NCI-H69 (cell line): ENCODE measurements at regions not wholly inside any gene's neighbourhood (a gene's known extent, or its start where the extent isn't known, plus 50 kb on each side); places are given as distances from the start of the nearest gene placed in this dataset.

Source experiments
- DNase-seq: peaks from one replicate; lab custom pipeline; 2025; lab: John Stamatoyannopoulos, UW

DNA sequence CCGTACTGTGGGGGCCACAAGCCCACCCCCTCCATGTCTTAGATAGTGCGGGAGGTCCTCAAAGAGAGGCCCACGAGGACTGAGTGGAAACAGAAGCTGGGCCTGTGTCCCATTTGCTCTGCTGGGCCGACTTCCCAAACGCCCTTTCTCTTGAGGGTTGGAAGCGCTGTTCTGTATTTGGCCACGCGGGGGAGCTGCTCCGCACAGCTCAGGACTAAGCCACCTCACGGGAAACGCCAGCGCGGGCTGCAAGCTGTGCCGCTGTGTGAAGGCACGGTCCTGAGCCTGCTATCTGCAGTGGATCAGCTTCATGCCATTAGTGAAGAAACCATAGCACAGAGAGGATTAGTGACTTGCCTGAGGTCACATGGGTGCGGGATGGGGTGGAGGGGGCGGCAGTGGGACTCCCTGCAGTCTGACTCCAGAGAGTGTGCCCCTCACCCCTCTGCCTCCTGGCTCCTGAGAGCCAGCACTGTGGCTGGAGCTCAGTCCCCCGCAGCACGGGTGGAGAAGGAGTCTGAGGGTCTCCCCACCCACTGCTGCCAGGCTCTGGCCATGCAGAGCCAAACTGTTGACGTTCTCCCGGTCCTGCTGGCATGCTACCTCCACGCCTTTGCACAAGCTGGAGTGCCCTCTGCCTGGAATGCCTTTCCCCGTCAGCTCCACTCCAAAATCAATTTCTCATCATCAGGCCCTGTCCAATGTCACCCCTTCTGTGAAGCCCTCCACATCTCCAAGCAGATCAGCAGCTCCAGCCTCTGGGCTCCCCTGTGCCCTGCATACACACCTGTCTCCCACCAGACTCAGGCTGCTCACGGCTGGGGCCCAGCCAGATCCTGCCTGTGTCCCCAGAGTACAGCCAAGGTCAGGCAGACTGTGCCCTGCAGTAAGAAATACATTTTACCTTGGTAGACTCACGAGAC lies 51.5 kb upstream of the LRRC32 start:
- peak; percentile 88 for DNase-seq

DNA sequence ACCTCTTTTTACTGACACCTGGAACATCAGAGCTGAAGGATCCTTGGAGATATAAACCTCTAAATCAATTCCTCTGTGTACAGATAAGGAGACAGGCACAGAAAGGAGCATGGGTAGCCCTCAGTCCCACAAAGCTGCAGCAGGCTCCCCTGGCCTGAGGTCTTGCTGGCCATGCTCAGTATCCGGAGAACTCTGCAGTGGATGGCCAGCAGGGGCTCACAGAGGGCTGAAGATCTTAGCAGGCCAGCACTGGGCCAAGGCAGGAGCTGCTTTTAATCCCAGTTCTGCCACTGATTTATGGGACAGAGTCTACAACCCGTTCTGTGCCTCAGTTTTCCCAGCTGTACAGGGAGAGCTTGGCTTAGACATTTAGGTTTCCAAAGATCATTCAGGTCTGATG lies 52.6 kb upstream of the LRRC32 start:
- no peak for DNase-seq

- DNase-seq: no peak
These were observed 53.0 kb upstream of the LRRC32 start for GRCh38 chr11:76723548-76723947.

- no peak for DNase-seq
These were observed 53.7 kb upstream of the LRRC32 start for GRCh38 chr11:76724171-76724768.

- DNase-seq: no peak
These were observed 54.9 kb upstream of the TSKU start for GRCh38 chr11:76728227-76728626.

DNA sequence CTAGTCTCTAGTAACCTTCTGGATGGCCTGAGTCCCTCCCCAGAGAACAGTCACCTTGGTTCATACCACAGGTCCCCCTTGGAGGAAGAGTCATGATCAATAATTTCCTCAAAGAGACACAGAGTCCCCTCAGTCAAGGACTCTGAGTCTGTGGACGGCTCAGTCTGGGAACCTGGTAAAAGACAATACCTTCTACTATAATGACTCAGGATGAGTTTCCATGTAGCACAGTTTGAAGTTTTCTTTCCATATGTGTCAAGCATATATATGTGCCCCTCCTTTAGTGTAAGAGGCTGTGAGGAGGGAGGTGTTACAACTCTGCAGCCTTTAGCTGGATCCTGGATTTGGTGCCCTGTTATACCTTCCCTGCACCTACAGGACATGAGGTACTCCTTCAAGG lies 54.4 kb upstream of the TSKU start:
- no peak for DNase-seq

DNA sequence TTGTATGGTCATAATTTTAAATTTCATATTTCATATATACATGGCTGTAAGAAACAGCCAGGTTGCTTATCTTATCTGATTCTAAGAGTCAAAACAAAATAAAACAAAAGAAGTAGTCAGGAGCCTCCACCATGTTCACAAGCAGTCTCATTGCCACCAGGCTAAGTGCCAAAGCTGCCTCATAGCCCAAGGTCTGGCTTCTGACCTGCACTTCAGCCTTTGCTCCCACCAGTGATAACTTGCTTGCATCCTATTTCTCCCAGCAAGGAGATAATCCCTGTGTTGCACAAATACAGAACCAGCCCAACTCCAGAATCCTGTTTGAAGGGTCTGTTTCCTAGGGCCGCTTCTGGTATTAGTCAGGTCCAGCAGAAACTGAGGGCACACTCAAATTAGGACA lies 53.9 kb upstream of the TSKU start:
- no peak for DNase-seq

GRCh38 chr11:76730887-76731565 lies 52.1 kb upstream of the TSKU start:
- no peak for DNase-seq

DNA sequence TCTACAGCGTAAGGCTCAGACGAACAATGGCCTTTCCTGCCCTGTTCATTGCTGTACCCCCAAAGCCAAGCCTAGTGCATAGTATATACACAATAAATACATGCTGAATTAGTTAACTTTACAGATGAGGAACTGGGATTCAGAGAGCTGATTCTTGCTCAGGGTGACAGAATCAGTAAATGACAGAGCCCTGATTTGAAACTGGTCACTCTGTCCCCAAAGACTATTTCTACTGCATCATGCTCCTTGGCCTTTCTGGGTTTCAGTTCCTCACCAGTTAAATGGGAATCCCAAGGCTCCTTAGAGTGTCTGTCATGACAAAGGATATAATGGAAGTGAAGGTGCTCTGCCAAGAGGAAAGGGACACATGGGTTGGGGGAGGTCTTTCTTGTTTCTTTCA lies 50.5 kb upstream of the TSKU start:
- DNase-seq: no peak
